ENCODE measurements at regions not wholly inside any gene's neighbourhood (a gene's known extent, or its start where the extent isn't known, plus 50 kb on each side); places are given as distances from the start of the nearest gene placed in this dataset.
A peak's percentile ranks its signal among the peaks of the same experiment; 100 is the strongest.

GRCh38 chr6:163866192-163866591, 451.7 kb downstream of the QKI start:
- Histone ChIP-seq H4K5ac (ENCODE audit: insufficient read length, low read depth, low read length) (no peak overlapping the region), H3K9ac (ENCODE audit: extremely low read depth, insufficient read length, low read length) (no peak overlapping the region), H2BK20ac (ENCODE audit: low read depth, low read length, poor library complexity, severe bottlenecking) (no peak overlapping the region), H3K4ac (ENCODE audit: low read depth, low read length) (no peak overlapping the region), H4K8ac (replicated peaks; ENCODE audit: insufficient read length, low read depth, low read length) (no peak overlapping the region), H3T11ph (ENCODE audit: low read length) (no peak overlapping the region), H3K23ac (ENCODE audit: insufficient read length, low read depth, low read length) (no peak overlapping the region), H3K56ac (ENCODE audit: insufficient read length, low read depth, low read length) (no peak overlapping the region), H3K79me1 (ENCODE audit: insufficient read depth, low read depth, low read length, poor library complexity, severe bottlenecking) (no peaks in the 10 kb centered on the region), H3K79me2 (ENCODE audit: insufficient read depth, low read length) (no peaks in the 10 kb centered on the region), H4K91ac (ENCODE audit: insufficient read length, low read depth, low read length) (no peak overlapping the region), H2BK5ac (ENCODE audit: insufficient read length, low read length) (no peak overlapping the region), H2AFZ (ENCODE audit: low read length) (no peak overlapping the region), H2BK120ac (ENCODE audit: low read depth, low read length, poor library complexity, severe bottlenecking) (no peak overlapping the region), H2BK15ac (ENCODE audit: low read depth, low read length) (no peak overlapping the region), H3K9me3 (ENCODE audit: control insufficient read depth, low read depth, low read length) (no peaks in the 10 kb centered on the region), H2BK12ac (ENCODE audit: insufficient read length, low read depth, low read length) (no peak overlapping the region), H3K4me1 (ENCODE audit: insufficient read depth, low read length) (no peaks in the 10 kb centered on the region; the same call in 1 of the 2 replicates), H3K23me2 (ENCODE audit: insufficient read length, low read depth, low read length, poor library complexity, severe bottlenecking) (no peaks in the 10 kb centered on the region), H3K18ac (ENCODE audit: insufficient read length, low read depth, low read length) (no peak overlapping the region), H3K27ac (ENCODE audit: insufficient read length, low read depth, low read length) (no peak overlapping the region), H3K27me3 (ENCODE audit: insufficient read depth, low read length) (no peaks in the 10 kb centered on the region), H3K14ac (ENCODE audit: insufficient read depth, low read length) (peak overlapping the region; percentile 49; the same call in 1 of the 2 replicates), H4K20me1 (ENCODE audit: control insufficient read depth, insufficient read depth, insufficient read length) (no peaks in the 10 kb centered on the region), H3K4me2 (ENCODE audit: insufficient read depth, insufficient read length, low read length) (no peak overlapping the region), H2AK5ac (ENCODE audit: insufficient read length, low read length) (no peak overlapping the region)
- WGBS (ENCODE audit: extremely low coverage, insufficient read length, low lambda C conversion rate) = no CpG with 5 or more reads among the region's 9 CpGs
- no peak for TF ChIP-seq CTCF (conservative IDR thresholded peaks at IDR 0.05)
- DNase-seq = peak; percentile 62
- Mint-ChIP-seq H3K36me3 (ENCODE audit: insufficient read depth in 1 of 3, low read depth in 3 of 3) (no peaks in the 10 kb centered on the region), H3K27ac (no peak overlapping the region), H3K9me3 (no peaks in the 10 kb centered on the region; a peak in 1 of 5 replicates), H3K27me3 (ENCODE audit: low read depth) (peaks cover 2% of the 10 kb centered on the region; the same call in 1 of the 2 replicates), H3K4me3 (no peak overlapping the region), H3K4me1 (peaks cover 27 to 32% of the 10 kb centered on the region in 2 experiments)

Measured in H9 (cell line).